Erythroblast (primary cell): ENCODE measurements at regions not wholly inside any gene's neighbourhood (a gene's known extent, or its start where the extent isn't known, plus 50 kb on each side); places are given as distances from the start of the nearest gene placed in this dataset.
"Not testable (repeated sequence)": the region's sequence is repeated elsewhere in the genome, so short reads cannot be mapped to it uniquely, and the experiment has no call there.

ENCODE experiments used
- GATA1 ChIP-seq: IDR thresholded peaks from 2 replicates; pipeline ENCODE4 v1.6.1; 2011; ENCODE audit warnings: low read depth, mild to moderate bottlenecking, control low read depth, low read length, moderate library complexity
- POLR2A ChIP-seq: IDR thresholded peaks from 2 replicates; pipeline ENCODE4 v1.6.1; 2011; ENCODE audit warnings: mild to moderate bottlenecking, low read length

- TF ChIP-seq POLR2A, GATA1: not testable (repeated sequence)
Measured at GRCh38 chr3:81812098-81812497, 50.7 kb upstream of the GBE1 start.
